Hepatocyte (in vitro differentiated cells): ENCODE measurements at regions not wholly inside any gene's neighbourhood (a gene's known extent, or its start where the extent isn't known, plus 50 kb on each side); places are given as distances from the start of the nearest gene placed in this dataset.

Experiments
- CTCF ChIP-seq: fragments of 200-600 bp; sonication (generic); IDR thresholded peaks from 2 replicates; pipeline ENCODE4 v1.5.1; 2016; ENCODE audit warnings: antibody characterized with exemption, mild to moderate bottlenecking; ENCODE audit not compliant: poor library complexity
- EZH2 ChIP-seq: fragments of 200-600 bp; sonication (generic); IDR thresholded peaks from 2 replicates; pipeline ENCODE4 v1.6.1; 2016; ENCODE audit warnings: antibody characterized with exemption, mild to moderate bottlenecking, borderline replicate concordance
- EZH2phosphoT487 ChIP-seq: fragments of 200-600 bp; sonication (generic); IDR thresholded peaks from one replicate; pipeline ENCODE4 v1.6.1; 2018; ENCODE audit warnings: antibody characterized with exemption, mild to moderate bottlenecking, low read depth, moderate library complexity; ENCODE audit not compliant: unreplicated experiment, severe bottlenecking

- no peak for TF ChIP-seq CTCF
- no peak for TF ChIP-seq EZH2
- TF ChIP-seq EZH2phosphoT487 = no peak
Observed at GRCh38 chr5:114729986-114730385, 368.1 kb downstream of the KCNN2 start.
